Caco-2 (cell line): ENCODE measurements at regions not wholly inside any gene's neighbourhood (a gene's known extent, or its start where the extent isn't known, plus 50 kb on each side); places are given as distances from the start of the nearest gene placed in this dataset.

Experiments used
- BruUV-seq: library from RNA; stranded (reverse); fragments of 400-500 nt; replicated peaks from 2 replicates; lab custom pipeline; 2021; lab: Mats Ljungman, UMichigan
- CTCF ChIA-PET: fragments of 300-600 bp; sonication (Branson Sonifier 250); formaldehyde crosslinking; loops from one replicate; lab custom pipeline; 2022; ENCODE audit warnings: antibody characterized with exemption; lab: Charles Lee
- POLR2A ChIA-PET: fragments of 300-600 bp; sonication (Branson Sonifier 250); formaldehyde crosslinking; loops from one replicate; lab custom pipeline; 2022; ENCODE audit warnings: antibody characterized with exemption; lab: Charles Lee
- DNase-seq, 2 experiments: peaks; one replicate each; pipeline versions ENCODE4 v3.0.0 to v3.0.0-alpha.2; 2020 to 2022
- H3K27me3 ChIP-seq: replicated peaks from 2 replicates; pipeline ENCODE4 v1.6.0; 2011; ENCODE audit warnings: low read length; ENCODE audit not compliant: control insufficient read depth, insufficient read depth
- H3K36me3 ChIP-seq: 2 replicates; pipeline ENCODE4 v1.5.1; 2011; ENCODE audit warnings: low read length; ENCODE audit not compliant: control insufficient read depth, insufficient read depth
- H3K4me1 ChIP-seq: fragments of 250-450 bp; sonication (Bioruptor Pico); 2 replicates; pipeline ENCODE4 v1.5.1; 2020; ENCODE audit warnings: mild to moderate bottlenecking
- H3K4me3 ChIP-seq: 2 replicates; pipeline ENCODE4 v1.5.1; 2011; ENCODE audit warnings: low read depth, mild to moderate bottlenecking, control low read depth, low read length
- H3K9me3 ChIP-seq: fragments of 250-450 bp; sonication (Bioruptor Pico); 2 replicates; pipeline ENCODE4 v1.5.1; 2020; ENCODE audit warnings: mild to moderate bottlenecking, moderate library complexity
- H3K27ac Mint-ChIP-seq: one replicate; pipeline ENCODE4 v1.8.0; 2022; ENCODE audit warnings: mixed read lengths; ENCODE audit not compliant: unreplicated experiment
- H3K27me3 Mint-ChIP-seq: one replicate; pipeline ENCODE4 v1.8.0; 2022; ENCODE audit warnings: mixed read lengths; ENCODE audit not compliant: insufficient read depth, unreplicated experiment
- H3K36me3 Mint-ChIP-seq: one replicate; pipeline ENCODE4 v1.8.0; 2022; ENCODE audit warnings: mild to moderate bottlenecking, mixed read lengths; ENCODE audit not compliant: insufficient read depth, unreplicated experiment
- H3K4me1 Mint-ChIP-seq: one replicate; pipeline ENCODE4 v1.8.0; 2022; ENCODE audit warnings: low read depth, mixed read lengths; ENCODE audit not compliant: unreplicated experiment
- H3K4me3 Mint-ChIP-seq: one replicate; pipeline ENCODE4 v1.8.0; 2022; ENCODE audit warnings: mild to moderate bottlenecking, moderate library complexity, mixed read lengths; ENCODE audit not compliant: unreplicated experiment
- H3K9me3 Mint-ChIP-seq: one replicate; pipeline ENCODE4 v1.8.0; 2022; ENCODE audit warnings: mixed read lengths; ENCODE audit not compliant: unreplicated experiment
- CTCF ChIP-seq, 2 experiments: fragments of 200-600 bp in 1 of 2; IDR thresholded peaks; 1 replicate in 1 of 2; 2 replicates in 1 of 2; pipeline versions ENCODE4 v1.5.1 to v1.8.0; 2011 to 2022; ENCODE audit warnings: antibody characterized with exemption in 1 of 2, control low read depth in 1 of 2, inconsistent platforms in 1 of 2, low read depth in 1 of 2, low read length in 1 of 2, mild to moderate bottlenecking in 1 of 2, moderate library complexity in 1 of 2; ENCODE audit not compliant: insufficient read depth in 1 of 2, severe bottlenecking in 1 of 2, unreplicated experiment in 1 of 2
- intact Hi-C: fragments of 100-400 bp; cut with micrococcal nuclease; formaldehyde crosslinking; loops from one replicate; pipeline ENCODE4 v1.10.0; 2022; ENCODE audit not compliant: unreplicated experiment

GRCh38 chr6:48183178-48183577 is 72.2 kb upstream of the PTCHD4 start:
- H3K27ac Mint-ChIP-seq: no peak overlapping the region
- intact Hi-C loops: no loop called here
- POLR2A ChIA-PET: no interaction called here
- H3K4me1 Mint-ChIP-seq: no peaks in the 10 kb centered on the region
- Histone ChIP-seq H3K36me3 (no peaks in the 10 kb centered on the region), H3K27me3 (no peaks in the 10 kb centered on the region), H3K9me3 (no peaks in the 10 kb centered on the region), H3K4me3 (no peak overlapping the region), H3K4me1 (no peaks in the 10 kb centered on the region)
- TF ChIP-seq CTCF (IDR thresholded peaks at IDR 0.05; ENCODE audit: insufficient read depth in 1 of 2, low read depth in 1 of 2, low read length in 1 of 2, severe bottlenecking in 1 of 2, unreplicated experiment in 1 of 2): no peak
- DNase-seq: no peak
- CTCF ChIA-PET: no interaction called here
- peaks cover 2% of the 10 kb centered on the region for H3K27me3 Mint-ChIP-seq
- BruUV-seq: no TSS peak
- H3K4me3 Mint-ChIP-seq: no peak overlapping the region
- H3K36me3 Mint-ChIP-seq: no peaks in the 10 kb centered on the region
- H3K9me3 Mint-ChIP-seq: no peaks in the 10 kb centered on the region

GRCh38 chr6:48178700-48179099 is 67.7 kb upstream of the PTCHD4 start:
- intact Hi-C loops: no loop called here
- Mint-ChIP-seq H3K27ac (no peak overlapping the region), H3K36me3 (no peaks in the 10 kb centered on the region), H3K4me3 (no peak overlapping the region), H3K27me3 (no peaks in the 10 kb centered on the region), H3K9me3 (no peaks in the 10 kb centered on the region), H3K4me1 (no peaks in the 10 kb centered on the region)
- no peak overlapping the region for H3K4me3 ChIP-seq
- POLR2A ChIA-PET: no interaction called here
- H3K9me3 ChIP-seq: no peaks in the 10 kb centered on the region
- CTCF ChIA-PET: no interaction called here
- no peak for TF ChIP-seq CTCF (IDR thresholded peaks at IDR 0.05; ENCODE audit: insufficient read depth in 1 of 2, low read depth in 1 of 2, low read length in 1 of 2, severe bottlenecking in 1 of 2, unreplicated experiment in 1 of 2)
- H3K36me3 ChIP-seq: no peaks in the 10 kb centered on the region
- H3K4me1 ChIP-seq: no peaks in the 10 kb centered on the region
- no peak for DNase-seq
- no peaks in the 10 kb centered on the region for H3K27me3 ChIP-seq
- BruUV-seq: no TSS peak

GRCh38 chr6:48177786-48178185 is 66.8 kb upstream of the PTCHD4 start:
- POLR2A ChIA-PET: no interaction called here
- Mint-ChIP-seq H3K4me1 (no peaks in the 10 kb centered on the region), H3K27ac (no peak overlapping the region)

More at GRCh38 chr6:48177786-48178185, 66.8 kb upstream of the PTCHD4 start:
- H3K27me3 ChIP-seq: no peaks in the 10 kb centered on the region
- H3K9me3 ChIP-seq: no peaks in the 10 kb centered on the region
- CTCF ChIA-PET: no interaction called here
- Mint-ChIP-seq H3K9me3 (no peaks in the 10 kb centered on the region), H3K36me3 (no peaks in the 10 kb centered on the region), H3K27me3 (no peaks in the 10 kb centered on the region), H3K4me3 (no peak overlapping the region)
- H3K36me3 ChIP-seq: no peaks in the 10 kb centered on the region
- no peak overlapping the region for H3K4me3 ChIP-seq
- H3K4me1 ChIP-seq: no peaks in the 10 kb centered on the region
- intact Hi-C loops: no loop called here
- no peak for TF ChIP-seq CTCF (IDR thresholded peaks at IDR 0.05; ENCODE audit: insufficient read depth in 1 of 2, low read depth in 1 of 2, low read length in 1 of 2, severe bottlenecking in 1 of 2, unreplicated experiment in 1 of 2)
- no peak for DNase-seq
- no TSS peak for BruUV-seq
